ENCODE measurements at regions not wholly inside any gene's neighbourhood (a gene's known extent, or its start where the extent isn't known, plus 50 kb on each side); places are given as distances from the start of the nearest gene placed in this dataset.

GRCh38 chr12:75684678-75685616, 173.5 kb upstream of the KRR1 start (continued):
- no peak for TF ChIP-seq MGA (IDR thresholded peaks at IDR 0.05)
- no peak for TF ChIP-seq GTF2B (IDR thresholded peaks at IDR 0.05; ENCODE audit: extremely low read depth, insufficient read length)
- TF ChIP-seq GATAD2A (IDR thresholded peaks at IDR 0.05), result no peak
- no peak for TF ChIP-seq HMBOX1 (IDR thresholded peaks at IDR 0.05)
- TF ChIP-seq BCLAF1 (IDR thresholded peaks at IDR 0.05; ENCODE audit: borderline replicate concordance in 1 of 2, control insufficient read depth in 1 of 2, low read depth in 2 of 2, low read length in 1 of 2), result no peak
- TF ChIP-seq UBTF (IDR thresholded peaks at IDR 0.05; ENCODE audit: borderline replicate concordance in 1 of 2, low read depth in 2 of 2, low read length in 2 of 2), result no peak
